GM21526 (cell line): ENCODE measurements at regions not wholly inside any gene's neighbourhood (a gene's known extent, or its start where the extent isn't known, plus 50 kb on each side); places are given as distances from the start of the nearest gene placed in this dataset.

Experiments used
- ATAC-seq: cut with Tn5 transposase; IDR thresholded peaks from one replicate; pipeline ENCODE4 v1.9.1; 2021; ENCODE audit warnings: moderate library complexity; ENCODE audit not compliant: unreplicated experiment, low FRiP score

- ATAC-seq = no peak
Observed at GRCh38 chr2:40559175-40559574, 107.3 kb upstream of the SLC8A1 start.

GRCh38 chr2:40564184-40564583 is 112.3 kb upstream of the SLC8A1 start:
- ATAC-seq = no peak

- ATAC-seq = no peak
Observed at GRCh38 chr2:40579247-40579646, 127.4 kb upstream of the SLC8A1 start.

- ATAC-seq = no peak
Observed at GRCh38 chr2:40584432-40584831, 132.5 kb upstream of the SLC8A1 start.

- ATAC-seq = no peak
Observed at GRCh38 chr2:40591774-40592173, 139.9 kb upstream of the SLC8A1 start.

- ATAC-seq = no peak
Observed at GRCh38 chr2:40592218-40592617, 140.3 kb upstream of the SLC8A1 start.

- ATAC-seq = no peak
Observed at GRCh38 chr2:40606862-40607261, 155.0 kb upstream of the SLC8A1 start.

- ATAC-seq = no peak
Observed at GRCh38 chr2:40611196-40611595, 159.3 kb upstream of the SLC8A1 start.

- no peak for ATAC-seq
Observed at GRCh38 chr2:40625849-40626248, 174.0 kb upstream of the SLC8A1 start.

GRCh38 chr2:40628556-40628955 is 176.7 kb upstream of the SLC8A1 start:
- no peak for ATAC-seq

GRCh38 chr2:40629768-40630434 is 178.0 kb upstream of the SLC8A1 start:
- ATAC-seq = no peak

GRCh38 chr2:40639320-40639719 is 187.4 kb upstream of the SLC8A1 start:
- ATAC-seq = no peak

GRCh38 chr2:40642237-40642636 is 190.3 kb upstream of the SLC8A1 start:
- ATAC-seq = no peak

GRCh38 chr2:40642726-40643125 is 190.8 kb upstream of the SLC8A1 start:
- no peak for ATAC-seq

GRCh38 chr2:40646642-40647041 is 194.8 kb upstream of the SLC8A1 start:
- ATAC-seq = no peak

GRCh38 chr2:40652155-40652554 is 200.3 kb upstream of the SLC8A1 start:
- ATAC-seq = no peak

GRCh38 chr2:40653829-40654228 is 201.9 kb upstream of the SLC8A1 start:
- no peak for ATAC-seq

GRCh38 chr2:40654346-40654745 is 202.5 kb upstream of the SLC8A1 start:
- ATAC-seq = no peak

GRCh38 chr2:40658941-40659340 is 207.1 kb upstream of the SLC8A1 start:
- ATAC-seq = no peak

GRCh38 chr2:40665493-40666232 is 213.8 kb upstream of the SLC8A1 start:
- no peak for ATAC-seq

- ATAC-seq = no peak
Observed at GRCh38 chr2:40666398-40666797, 214.5 kb upstream of the SLC8A1 start.

GRCh38 chr2:40668425-40668824 is 216.5 kb upstream of the SLC8A1 start:
- ATAC-seq = no peak
